IMR-90 (cell line): ENCODE measurements at regions not wholly inside any gene's neighbourhood (a gene's known extent, or its start where the extent isn't known, plus 50 kb on each side); places are given as distances from the start of the nearest gene placed in this dataset.

Source experiments
- ATAC-seq: fragments of 200-7000 bp; cut with Tn5 transposase; 2 replicates; pipeline ENCODE4 v1.9.1; 2020; ENCODE audit warnings: low read depth, mild to moderate bottlenecking, moderate library complexity
- BruUV-seq: library from RNA; stranded (reverse); fragments of 400-500 nt; replicated peaks from 2 replicates; lab custom pipeline; 2021; lab: Mats Ljungman, UMichigan
- CTCF ChIA-PET: fragments of 300-600 bp; formaldehyde crosslinking; extraction: SDS; loops from one replicate; lab custom pipeline; 2021; ENCODE audit warnings: antibody characterized with exemption; lab: Yijun Ruan, JAX
- POLR2A ChIA-PET: fragments of 300-600 bp; sonication (Branson Sonifier 250); formaldehyde crosslinking; loops from one replicate; lab custom pipeline; 2022; ENCODE audit warnings: antibody characterized with exemption; ENCODE audit not compliant: unreplicated experiment; lab: Charles Lee
- DNase-seq: peaks from one replicate; pipeline ENCODE4 v3.0.0; 2013
- H2AFZ ChIP-seq: replicated peaks from 2 replicates; pipeline ENCODE3; 2013; ENCODE audit warnings: low read length, mild to moderate bottlenecking; ENCODE audit not compliant: poor library complexity
- H2AK5ac ChIP-seq: 2 replicates; pipeline ENCODE4 v1.6.1; 2013; ENCODE audit warnings: low read depth, low read length, inconsistent platforms
- H2AK9ac ChIP-seq: replicated peaks from 2 replicates; pipeline ENCODE3; 2013; ENCODE audit warnings: mild to moderate bottlenecking, low read depth, low read length, moderate library complexity; ENCODE audit not compliant: poor library complexity
- H2BK120ac ChIP-seq: 2 replicates; pipeline ENCODE4 v1.6.1; 2013; ENCODE audit warnings: low read depth, low read length, inconsistent platforms
- H2BK15ac ChIP-seq: 3 replicates; pipeline ENCODE4 v1.6.1; 2013; ENCODE audit warnings: low read depth, low read length, inconsistent platforms
- H2BK20ac ChIP-seq: 2 replicates; pipeline ENCODE4 v1.6.1; 2013; ENCODE audit warnings: low read depth, mild to moderate bottlenecking, inconsistent platforms, low read length, moderate library complexity
- H2BK5ac ChIP-seq: 2 replicates; pipeline ENCODE4 v1.6.1; 2013; ENCODE audit warnings: mild to moderate bottlenecking, low read depth, low read length, inconsistent platforms; ENCODE audit not compliant: poor library complexity, severe bottlenecking
- H3K14ac ChIP-seq: replicated peaks from 2 replicates; pipeline ENCODE4 v1.6.1; 2013; ENCODE audit warnings: low read depth, low read length, inconsistent platforms
- H3K18ac ChIP-seq: 2 replicates; pipeline ENCODE4 v1.6.1; 2013; ENCODE audit warnings: low read depth, low read length, control low read depth
- H3K23ac ChIP-seq: 2 replicates; pipeline ENCODE4 v1.6.1; 2013; ENCODE audit warnings: low read depth, low read length, inconsistent platforms
- H3K27ac ChIP-seq: 2 replicates; pipeline ENCODE4 v1.5.1; 2013; ENCODE audit warnings: mild to moderate bottlenecking, control low read depth, low read length; ENCODE audit not compliant: insufficient read depth
- H3K27me3 ChIP-seq: 2 replicates; pipeline ENCODE4 v1.6.1; 2013; ENCODE audit warnings: low read length; ENCODE audit not compliant: control insufficient read depth, insufficient read depth
- H3K36me3 ChIP-seq: 2 replicates; pipeline ENCODE4 v1.6.1; 2013; ENCODE audit warnings: low read length, mixed read lengths; ENCODE audit not compliant: control insufficient read depth, insufficient read depth
- H3K4ac ChIP-seq: 2 replicates; pipeline ENCODE4 v1.6.1; 2013; ENCODE audit warnings: low read depth, low read length, inconsistent platforms
- H3K4me1 ChIP-seq: 2 replicates; pipeline ENCODE4 v1.6.1; 2013; ENCODE audit warnings: low read length, mixed read lengths; ENCODE audit not compliant: control insufficient read depth, insufficient read depth
- H3K4me2 ChIP-seq: 2 replicates; pipeline ENCODE4 v1.6.1; 2013; ENCODE audit warnings: low read depth, mild to moderate bottlenecking, control low read depth, low read length, moderate library complexity
- H3K4me3 ChIP-seq: 2 replicates; pipeline ENCODE4 v1.5.1; 2013; ENCODE audit warnings: low read depth, mild to moderate bottlenecking, control low read depth, low read length, moderate library complexity; ENCODE audit not compliant: insufficient read depth
- H3K56ac ChIP-seq: 2 replicates; pipeline ENCODE4 v1.6.1; 2013; ENCODE audit warnings: low read length, inconsistent platforms; ENCODE audit not compliant: insufficient read depth; ENCODE audit errors: extremely low read depth
- H3K79me1 ChIP-seq, 2 experiments: 2 replicates each; pipeline ENCODE4 v1.6.1; 2013; ENCODE audit warnings: low read length in 2 of 2, inconsistent platforms in 1 of 2, low read depth in 1 of 2
- H3K9ac ChIP-seq: 2 replicates; pipeline ENCODE4 v1.6.1; 2013; ENCODE audit warnings: low read depth, low read length, control low read depth
- H3K9me1 ChIP-seq: 2 replicates; pipeline ENCODE4 v1.6.1; 2013; ENCODE audit warnings: low read length, inconsistent platforms; ENCODE audit not compliant: insufficient read depth
- H3K9me3 ChIP-seq: 2 replicates; pipeline ENCODE4 v1.6.1; 2013; ENCODE audit warnings: low read length; ENCODE audit not compliant: control insufficient read depth, insufficient read depth
- H4K20me1 ChIP-seq: 2 replicates; pipeline ENCODE4 v1.6.1; 2013; ENCODE audit warnings: low read length, inconsistent platforms; ENCODE audit not compliant: insufficient read depth
- H4K5ac ChIP-seq: 2 replicates; pipeline ENCODE4 v1.6.1; 2013; ENCODE audit warnings: mild to moderate bottlenecking, low read depth, low read length, control low read depth
- H4K8ac ChIP-seq, 2 experiments: 2 replicates each; pipeline ENCODE4 v1.6.1; 2013; ENCODE audit warnings: low read depth in 2 of 2, low read length in 2 of 2, control low read depth in 1 of 2, inconsistent platforms in 1 of 2
- H4K91ac ChIP-seq: 2 replicates; pipeline ENCODE4 v1.6.1; 2013; ENCODE audit warnings: low read depth, low read length, inconsistent platforms; ENCODE audit not compliant: insufficient read depth
- RFX5 ChIP-seq: IDR thresholded peaks from 2 replicates; pipeline ENCODE4 v1.8.0; 2012; ENCODE audit warnings: low read depth, mild to moderate bottlenecking, low read length, moderate library complexity
- USF2 ChIP-seq: fragments of 150-350 bp; IDR thresholded peaks from 2 replicates; pipeline ENCODE4 v1.6.1; 2017; ENCODE audit warnings: mild to moderate bottlenecking, antibody characterized with exemption, low read length, low read depth
- dilution Hi-C: fragments of 300-500 bp; cut with HindIII; formaldehyde crosslinking; loops from one replicate; pipeline ENCODE4 v1.14.3; 2018; ENCODE audit warnings: low sequenced_read_pairs; ENCODE audit not compliant: unreplicated experiment
- in situ Hi-C: fragments of 300-500 bp; cut with MboI; formaldehyde crosslinking; loops from 3 replicates; pipeline ENCODE4 v1.14.3; 2019; ENCODE audit warnings: low sequenced_read_pairs, inconsistent platforms, mixed read lengths
- intact Hi-C: fragments of 100-400 bp; cut with micrococcal nuclease; formaldehyde crosslinking; loops from 2 replicates; pipeline ENCODE4 v1.10.0; 2022

- Histone ChIP-seq H3K9ac (no peak overlapping the region), H3K18ac (no peak overlapping the region), H3K4ac (no peak overlapping the region), H3K9me1 (no peaks in the 10 kb centered on the region), H4K5ac (no peak overlapping the region), H2AK5ac (no peak overlapping the region), H3K36me3 (no peaks in the 10 kb centered on the region), H3K23ac (no peak overlapping the region), H4K20me1 (no peaks in the 10 kb centered on the region), H3K4me1 (no peaks in the 10 kb centered on the region), H4K91ac (no peak overlapping the region), H3K14ac (no peak overlapping the region), H3K56ac (no peak overlapping the region), H3K27me3 (no peaks in the 10 kb centered on the region), H2BK15ac (no peak overlapping the region), H2BK5ac (no peak overlapping the region), H2AK9ac (no peak overlapping the region), H3K9me3 (no peaks in the 10 kb centered on the region), H3K79me1 (no peaks in the 10 kb centered on the region), H2BK20ac (no peak overlapping the region), H4K8ac (no peak overlapping the region), H3K27ac (no peak overlapping the region), H2AFZ (no peak overlapping the region), H3K4me2 (no peak overlapping the region), H3K4me3 (no peak overlapping the region), H2BK120ac (no peak overlapping the region)
- DNase-seq = no peak
- BruUV-seq = no TSS peak
- intact Hi-C loops (no loop called here), dilution Hi-C loops (no loop called here), in situ Hi-C loops (no loop called here)
- CTCF ChIA-PET = no interaction called here
- POLR2A ChIA-PET = no interaction called here
- ATAC-seq = no peak
- TF ChIP-seq RFX5 = no peak
- TF ChIP-seq USF2 = no peak
Measured at GRCh38 chr6:141878686-141879085, 254.0 kb upstream of the GJE1 start.
